ENCODE measurements at regions not wholly inside any gene's neighbourhood (a gene's known extent, or its start where the extent isn't known, plus 50 kb on each side); places are given as distances from the start of the nearest gene placed in this dataset.

GRCh38 chr5:62720031-62720441 is 141.4 kb downstream of the LRRC70 start (continued):
- TF ChIP-seq SMARCA5 (IDR thresholded peaks at IDR 0.05) (no peak), IKZF2 (IDR thresholded peaks at IDR 0.05) (peak; percentile 85 to 88; a peak in 3 of 4 replicates), CBX3 (IDR thresholded peaks at IDR 0.05; ENCODE audit: borderline replicate concordance, low read depth) (no peak), CEBPB (IDR thresholded peaks at IDR 0.05; ENCODE audit: borderline replicate concordance in 1 of 2, low read depth in 2 of 2, low read length in 2 of 2) (no peak), PAX5 (IDR thresholded peaks at IDR 0.05; ENCODE audit: borderline replicate concordance, low read depth, low read length) (0 out of 2 replicates have a peak, but pooled peaks have one; percentile 44), HSF1 (IDR thresholded peaks at IDR 0.05; ENCODE audit: low read depth, low read length) (no peak), CREB1 (IDR thresholded peaks at IDR 0.05; ENCODE audit: low read depth) (no peak), RUNX3 (IDR thresholded peaks at IDR 0.05; ENCODE audit: low read length) (peak; percentile 81), PAX8 (IDR thresholded peaks at IDR 0.05) (no peak), MLLT1 (IDR thresholded peaks at IDR 0.05) (peak; percentile 78), FOXK2 (IDR thresholded peaks at IDR 0.05) (no peak), CHD4 (IDR thresholded peaks at IDR 0.05) (no peak), BHLHE40 (IDR thresholded peaks at IDR 0.05; ENCODE audit: borderline replicate concordance in 1 of 2, low read depth in 2 of 2, low read length in 1 of 2) (peak; percentile 89 to 96)

All from GM12878 (cell line).